ENCODE measurements at regions not wholly inside any gene's neighbourhood (a gene's known extent, or its start where the extent isn't known, plus 50 kb on each side); places are given as distances from the start of the nearest gene placed in this dataset.
"Not testable (repeated sequence)": the region's sequence is repeated elsewhere in the genome, so short reads cannot be mapped to it uniquely, and the experiment has no call there.

DNA sequence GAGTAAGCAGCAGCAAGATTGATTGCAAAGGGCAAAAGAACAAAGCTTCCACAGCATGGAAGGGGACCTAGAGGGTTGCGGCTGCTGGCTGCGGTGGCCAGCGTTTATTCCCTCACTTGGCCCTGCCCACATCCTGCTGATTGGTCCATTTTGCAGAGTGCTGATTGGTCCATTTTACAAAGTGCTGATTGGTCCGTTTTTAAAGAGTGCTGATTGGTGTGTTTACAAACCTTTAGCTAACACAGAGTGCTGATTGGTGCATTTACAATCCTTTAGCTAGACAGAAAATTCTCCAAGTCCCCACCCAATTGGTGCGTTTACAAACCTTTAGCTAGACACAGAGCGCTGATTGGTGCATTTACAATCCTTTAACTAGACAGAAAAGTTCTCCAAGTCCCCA lies 194.4 kb downstream of the MC4R start:
- not testable (repeated sequence) for H3K27ac ChIP-seq (ENCODE audit: low read depth, low read length); H3K4me1 ChIP-seq (ENCODE audit: control insufficient read depth, insufficient read depth, low read length); H3K36me3 ChIP-seq (ENCODE audit: control insufficient read depth, insufficient read depth, low read length); H3K9me3 ChIP-seq (ENCODE audit: control insufficient read depth, insufficient read depth, low read length); H3K9ac ChIP-seq (ENCODE audit: low read depth, low read length); H3K27me3 ChIP-seq (ENCODE audit: control insufficient read depth, insufficient read depth, low read length); H3K4me3 ChIP-seq (ENCODE audit: low read depth, low read length)

DNA sequence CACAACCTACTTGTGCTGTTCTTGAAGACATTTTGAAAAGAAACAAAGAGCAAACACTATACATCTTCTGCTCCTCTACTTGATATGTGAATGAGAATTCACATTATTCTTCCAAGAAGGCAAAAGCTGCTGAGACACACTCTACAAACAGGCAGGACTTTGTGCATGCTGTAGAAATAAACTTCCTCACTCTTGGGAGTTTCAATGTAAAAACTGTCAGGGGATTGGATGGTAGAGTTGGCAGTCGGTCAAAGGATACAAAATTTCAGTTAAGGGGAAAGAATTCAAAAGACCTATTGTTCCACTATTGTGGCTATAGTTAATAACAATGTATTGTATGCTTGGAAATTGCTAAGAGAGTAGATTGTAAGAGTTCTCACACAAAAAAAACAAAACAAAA lies 196.3 kb downstream of the MC4R start:
- H3K27ac ChIP-seq (ENCODE audit: low read depth, low read length): no peak overlapping the region
- no peak overlapping the region for H3K9ac ChIP-seq (ENCODE audit: low read depth, low read length)
- H3K4me3 ChIP-seq (ENCODE audit: low read depth, low read length): no peak overlapping the region
- no peaks in the 10 kb centered on the region for H3K4me1 ChIP-seq (ENCODE audit: control insufficient read depth, insufficient read depth, low read length)
- no peaks in the 10 kb centered on the region for H3K36me3 ChIP-seq (ENCODE audit: control insufficient read depth, insufficient read depth, low read length)
- no peaks in the 10 kb centered on the region for H3K9me3 ChIP-seq (ENCODE audit: control insufficient read depth, insufficient read depth, low read length)
- H3K27me3 ChIP-seq (ENCODE audit: control insufficient read depth, insufficient read depth, low read length): no peaks in the 10 kb centered on the region

DNA sequence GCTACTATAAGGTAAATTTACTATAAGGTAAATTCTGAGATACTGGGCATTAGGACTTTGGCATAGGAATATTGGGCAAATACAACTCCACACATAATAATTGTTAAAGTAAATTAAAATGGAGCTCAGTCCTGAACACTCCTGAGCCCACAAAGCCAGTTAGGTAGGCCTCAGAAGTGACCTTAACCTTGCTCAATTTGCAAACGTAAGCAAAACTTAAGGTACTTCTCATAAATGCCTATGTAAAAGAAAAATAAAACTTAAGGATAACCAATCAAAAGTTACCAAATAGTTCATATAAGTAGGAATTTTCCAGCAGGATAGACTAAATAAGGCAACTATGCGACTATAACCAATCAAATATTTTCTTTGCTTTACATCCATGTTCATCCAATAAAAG lies 197.7 kb downstream of the MC4R start:
- H3K27ac ChIP-seq (ENCODE audit: low read depth, low read length): no peak overlapping the region
- no peaks in the 10 kb centered on the region for H3K27me3 ChIP-seq (ENCODE audit: control insufficient read depth, insufficient read depth, low read length)
- H3K9me3 ChIP-seq (ENCODE audit: control insufficient read depth, insufficient read depth, low read length): no peaks in the 10 kb centered on the region
- H3K36me3 ChIP-seq (ENCODE audit: control insufficient read depth, insufficient read depth, low read length): no peaks in the 10 kb centered on the region
- no peaks in the 10 kb centered on the region for H3K4me1 ChIP-seq (ENCODE audit: control insufficient read depth, insufficient read depth, low read length)
- no peak overlapping the region for H3K9ac ChIP-seq (ENCODE audit: low read depth, low read length)
- H3K4me3 ChIP-seq (ENCODE audit: low read depth, low read length): no peak overlapping the region

DNA sequence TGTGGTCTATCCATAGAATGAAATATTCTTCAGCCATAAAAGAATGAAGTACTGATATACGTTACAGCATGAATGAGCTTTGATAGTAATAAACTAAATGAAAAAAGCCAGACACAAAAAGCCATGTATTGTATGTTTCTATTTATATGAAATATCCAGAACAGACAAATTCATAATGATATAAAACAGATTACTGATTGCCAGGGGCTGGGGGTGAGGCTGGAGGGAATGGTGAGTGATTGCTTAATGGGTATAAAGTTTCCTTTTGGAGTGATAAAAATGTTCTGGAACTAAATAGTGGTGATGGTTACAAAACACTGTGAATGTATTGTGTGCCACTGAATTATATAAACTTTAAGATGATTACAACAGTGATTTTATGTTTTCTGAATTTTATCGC lies 200.5 kb downstream of the MC4R start:
- Histone ChIP-seq H3K4me1 (ENCODE audit: control insufficient read depth, insufficient read depth, low read length) (no peaks in the 10 kb centered on the region), H3K9me3 (ENCODE audit: control insufficient read depth, insufficient read depth, low read length) (no peaks in the 10 kb centered on the region), H3K36me3 (ENCODE audit: control insufficient read depth, insufficient read depth, low read length) (no peaks in the 10 kb centered on the region), H3K27ac (ENCODE audit: low read depth, low read length) (no peak overlapping the region), H3K9ac (ENCODE audit: low read depth, low read length) (no peak overlapping the region), H3K27me3 (ENCODE audit: control insufficient read depth, insufficient read depth, low read length) (no peaks in the 10 kb centered on the region), H3K4me3 (ENCODE audit: low read depth, low read length) (no peak overlapping the region)

DNA sequence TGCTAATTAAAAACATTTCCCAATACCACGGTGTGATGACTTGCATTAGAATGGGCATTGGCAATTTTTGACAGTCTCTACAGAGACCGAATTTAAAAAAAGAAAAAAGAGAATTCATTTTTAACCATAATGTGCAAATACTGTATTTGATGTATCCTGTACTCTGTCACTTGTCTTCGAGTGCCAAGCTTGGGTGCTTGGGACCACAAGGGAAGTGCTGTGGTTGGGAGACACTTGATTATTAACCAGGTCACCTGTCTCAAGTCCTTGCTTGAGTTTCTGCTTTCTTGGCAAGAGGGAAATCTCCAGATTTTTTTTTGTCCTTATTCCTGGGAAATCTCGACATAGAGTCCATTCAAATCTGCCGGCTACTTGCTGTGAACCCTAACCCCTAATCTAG lies 209.0 kb downstream of the MC4R start:
- Histone ChIP-seq H3K27me3 (ENCODE audit: control insufficient read depth, insufficient read depth, low read length) (no peaks in the 10 kb centered on the region), H3K9me3 (ENCODE audit: control insufficient read depth, insufficient read depth, low read length) (no peaks in the 10 kb centered on the region), H3K4me3 (ENCODE audit: low read depth, low read length) (no peak overlapping the region), H3K36me3 (ENCODE audit: control insufficient read depth, insufficient read depth, low read length) (no peaks in the 10 kb centered on the region), H3K9ac (ENCODE audit: low read depth, low read length) (no peak overlapping the region), H3K4me1 (ENCODE audit: control insufficient read depth, insufficient read depth, low read length) (no peaks in the 10 kb centered on the region), H3K27ac (ENCODE audit: low read depth, low read length) (no peak overlapping the region)

DNA sequence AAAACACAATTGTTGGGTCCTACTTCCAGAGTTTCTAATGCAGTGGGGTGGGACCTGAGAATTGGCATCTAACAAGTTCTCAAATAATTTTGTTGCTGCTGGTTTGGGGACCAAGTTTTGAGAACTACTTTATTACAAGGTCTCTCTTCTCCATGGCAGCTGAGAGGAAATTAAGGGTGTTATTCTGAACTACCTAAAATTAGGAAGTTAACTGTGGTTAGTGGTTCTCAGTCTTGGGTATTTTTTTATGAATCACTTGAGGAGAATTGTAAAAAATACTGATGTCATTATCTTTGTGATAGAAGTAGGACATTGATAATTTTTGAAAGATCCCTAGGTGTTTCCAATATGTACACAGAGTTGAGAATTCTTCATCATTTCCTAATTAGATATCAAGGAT lies 210.2 kb downstream of the MC4R start:
- Histone ChIP-seq H3K36me3 (ENCODE audit: control insufficient read depth, insufficient read depth, low read length) (no peaks in the 10 kb centered on the region), H3K4me1 (ENCODE audit: control insufficient read depth, insufficient read depth, low read length) (no peaks in the 10 kb centered on the region), H3K27me3 (ENCODE audit: control insufficient read depth, insufficient read depth, low read length) (no peaks in the 10 kb centered on the region), H3K27ac (ENCODE audit: low read depth, low read length) (no peak overlapping the region), H3K9ac (ENCODE audit: low read depth, low read length) (no peak overlapping the region), H3K4me3 (ENCODE audit: low read depth, low read length) (no peak overlapping the region), H3K9me3 (ENCODE audit: control insufficient read depth, insufficient read depth, low read length) (no peaks in the 10 kb centered on the region)

DNA sequence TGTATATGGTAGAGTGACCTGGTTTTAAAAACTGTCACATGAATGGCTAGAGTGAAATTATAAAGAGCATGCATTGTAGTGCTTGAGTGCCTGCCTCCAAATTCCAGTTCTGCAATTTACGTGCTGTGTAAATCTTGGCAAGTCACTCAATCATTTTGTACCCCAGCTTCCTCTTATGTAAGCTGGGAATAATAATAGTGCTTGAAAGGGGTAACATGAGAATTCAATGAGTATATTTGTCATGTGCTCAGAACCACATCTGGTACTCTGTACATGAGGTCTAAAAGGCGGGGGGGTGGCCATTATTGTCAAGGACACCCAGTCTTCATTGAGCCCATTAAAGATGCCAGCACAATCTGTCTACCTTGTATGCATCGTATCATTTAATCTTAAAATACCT lies 214.8 kb downstream of the MC4R start:
- Histone ChIP-seq H3K27me3 (ENCODE audit: control insufficient read depth, insufficient read depth, low read length) (no peaks in the 10 kb centered on the region), H3K36me3 (ENCODE audit: control insufficient read depth, insufficient read depth, low read length) (no peaks in the 10 kb centered on the region), H3K9ac (ENCODE audit: low read depth, low read length) (no peak overlapping the region), H3K9me3 (ENCODE audit: control insufficient read depth, insufficient read depth, low read length) (no peaks in the 10 kb centered on the region), H3K4me3 (ENCODE audit: low read depth, low read length) (no peak overlapping the region), H3K4me1 (ENCODE audit: control insufficient read depth, insufficient read depth, low read length) (no peaks in the 10 kb centered on the region), H3K27ac (ENCODE audit: low read depth, low read length) (no peak overlapping the region)

DNA sequence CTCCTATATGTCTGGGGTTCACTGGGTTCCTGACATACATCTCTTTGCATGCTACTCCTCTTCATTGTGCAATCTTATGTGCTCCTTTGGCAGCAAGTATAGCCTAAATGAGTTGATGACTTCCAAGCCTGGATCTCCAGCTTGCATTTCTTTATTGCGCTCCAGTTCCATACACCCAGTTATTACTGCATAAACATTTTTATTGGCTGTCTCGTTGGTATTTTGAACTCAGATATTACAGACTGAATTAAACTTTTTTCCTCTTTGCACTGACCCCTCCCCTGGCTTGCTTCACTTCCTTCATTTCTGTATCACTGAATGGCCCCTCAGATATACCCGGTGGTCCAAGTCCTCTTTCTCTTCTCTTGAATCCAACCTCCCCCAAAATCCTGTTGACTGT lies 219.2 kb downstream of the MC4R start:
- H3K4me3 ChIP-seq (ENCODE audit: low read depth, low read length): no peak overlapping the region
- no peaks in the 10 kb centered on the region; the same call in 1 of the 2 replicates for H3K4me1 ChIP-seq (ENCODE audit: control insufficient read depth, insufficient read depth, low read length)
- no peaks in the 10 kb centered on the region for H3K27me3 ChIP-seq (ENCODE audit: control insufficient read depth, insufficient read depth, low read length)
- H3K9me3 ChIP-seq (ENCODE audit: control insufficient read depth, insufficient read depth, low read length): no peaks in the 10 kb centered on the region
- H3K27ac ChIP-seq (ENCODE audit: low read depth, low read length): no peak overlapping the region
- no peaks in the 10 kb centered on the region for H3K36me3 ChIP-seq (ENCODE audit: control insufficient read depth, insufficient read depth, low read length)
- no peak overlapping the region for H3K9ac ChIP-seq (ENCODE audit: low read depth, low read length)

DNA sequence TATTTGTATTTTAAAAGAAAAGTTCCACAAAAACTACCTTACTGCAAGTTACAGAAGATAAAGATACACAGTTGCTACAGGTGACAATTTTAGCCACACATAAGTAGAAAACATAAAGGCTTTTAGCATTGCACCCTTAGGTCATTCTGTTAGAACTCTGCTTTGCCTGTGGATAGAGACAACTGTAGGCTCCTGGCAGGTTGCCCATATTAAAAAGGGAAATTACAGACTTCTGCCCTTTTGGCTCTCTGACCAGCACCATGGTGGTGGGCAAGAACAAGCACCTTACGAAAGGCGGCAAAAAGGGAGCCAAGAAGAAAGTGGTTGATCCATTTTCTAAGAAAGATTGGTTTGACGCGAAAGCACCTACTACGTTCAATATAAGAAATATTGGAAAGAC lies 223.3 kb downstream of the MC4R start:
- Histone ChIP-seq H3K4me3 (ENCODE audit: low read depth, low read length) (no peak overlapping the region), H3K27me3 (ENCODE audit: control insufficient read depth, insufficient read depth, low read length) (no peaks in the 10 kb centered on the region), H3K27ac (ENCODE audit: low read depth, low read length) (no peak overlapping the region), H3K9ac (ENCODE audit: low read depth, low read length) (no peak overlapping the region), H3K4me1 (ENCODE audit: control insufficient read depth, insufficient read depth, low read length) (no peaks in the 10 kb centered on the region; the same call in 1 of the 2 replicates), H3K9me3 (ENCODE audit: control insufficient read depth, insufficient read depth, low read length) (no peaks in the 10 kb centered on the region), H3K36me3 (ENCODE audit: control insufficient read depth, insufficient read depth, low read length) (no peaks in the 10 kb centered on the region)

DNA sequence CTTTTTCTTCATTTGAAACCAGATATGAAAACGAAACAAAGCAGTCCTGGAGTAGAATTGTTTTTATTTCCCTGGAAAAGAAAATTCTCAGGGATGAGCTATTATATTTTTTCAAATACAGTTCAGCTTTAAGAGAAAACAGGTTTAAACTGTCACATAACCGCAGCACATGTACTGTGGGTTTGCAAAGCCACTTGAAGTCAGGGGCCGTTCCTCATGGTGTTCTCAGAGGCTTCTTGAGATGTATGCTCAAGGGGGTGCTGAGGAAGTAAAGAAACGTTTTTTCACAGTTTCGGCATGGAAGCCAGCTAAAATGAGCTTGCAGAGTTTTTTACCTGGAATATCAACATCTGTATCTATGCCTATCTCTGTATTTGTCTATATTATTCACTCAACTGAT lies 225.3 kb downstream of the MC4R start:
- Histone ChIP-seq H3K36me3 (ENCODE audit: control insufficient read depth, insufficient read depth, low read length) (no peaks in the 10 kb centered on the region), H3K4me3 (ENCODE audit: low read depth, low read length) (no peak overlapping the region), H3K4me1 (ENCODE audit: control insufficient read depth, insufficient read depth, low read length) (no peaks in the 10 kb centered on the region; the same call in 1 of the 2 replicates), H3K27me3 (ENCODE audit: control insufficient read depth, insufficient read depth, low read length) (no peaks in the 10 kb centered on the region), H3K9ac (ENCODE audit: low read depth, low read length) (no peak overlapping the region), H3K27ac (ENCODE audit: low read depth, low read length) (no peak overlapping the region), H3K9me3 (ENCODE audit: control insufficient read depth, insufficient read depth, low read length) (no peaks in the 10 kb centered on the region)

DNA sequence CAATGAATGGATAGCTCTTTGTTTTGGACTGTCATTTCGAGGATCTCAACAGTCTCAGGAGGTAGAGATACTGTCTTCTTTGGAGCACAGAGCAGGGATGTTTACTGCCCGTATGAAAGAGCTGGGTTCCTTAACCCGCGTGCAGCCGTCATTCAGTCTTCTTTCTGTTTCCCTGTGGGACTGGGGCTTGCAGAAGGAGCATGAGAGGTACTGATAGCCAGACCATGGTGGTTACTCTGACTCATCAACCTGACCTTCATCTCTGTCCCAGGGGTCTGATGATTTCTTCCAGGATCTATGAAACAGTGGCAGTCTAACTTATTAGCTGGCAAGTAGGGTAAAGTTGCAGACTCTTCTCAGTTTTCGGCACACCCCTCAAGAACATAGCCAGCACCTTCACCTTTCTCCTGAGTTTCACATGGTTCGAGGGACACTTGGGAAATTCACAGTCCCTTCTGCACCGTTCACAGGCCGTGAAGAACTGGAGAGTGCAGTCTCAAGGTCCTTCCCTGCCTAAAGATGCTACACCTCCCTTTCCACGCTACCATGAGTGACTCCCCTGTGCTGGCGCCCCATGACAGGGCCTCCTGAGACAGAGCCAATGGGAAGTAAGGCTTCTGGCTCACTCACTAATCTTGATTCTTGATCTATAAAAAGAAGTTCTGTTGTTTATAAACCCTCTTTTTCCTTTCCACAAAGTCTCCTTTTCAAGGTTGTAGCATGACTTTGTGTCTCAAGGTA lies 226.2 kb downstream of the MC4R start:
- Histone ChIP-seq H3K9ac (ENCODE audit: low read depth, low read length) (no peak overlapping the region), H3K27ac (ENCODE audit: low read depth, low read length) (no peak overlapping the region), H3K4me1 (ENCODE audit: control insufficient read depth, insufficient read depth, low read length) (no peaks in the 10 kb centered on the region; the same call in 1 of the 2 replicates), H3K4me3 (ENCODE audit: low read depth, low read length) (no peak overlapping the region), H3K9me3 (ENCODE audit: control insufficient read depth, insufficient read depth, low read length) (no peaks in the 10 kb centered on the region), H3K27me3 (ENCODE audit: control insufficient read depth, insufficient read depth, low read length) (no peaks in the 10 kb centered on the region), H3K36me3 (ENCODE audit: control insufficient read depth, insufficient read depth, low read length) (no peaks in the 10 kb centered on the region)
